ENCODE measurements at regions not wholly inside any gene's neighbourhood (a gene's known extent, or its start where the extent isn't known, plus 50 kb on each side); places are given as distances from the start of the nearest gene placed in this dataset.
"Not testable (repeated sequence)": the region's sequence is repeated elsewhere in the genome, so short reads cannot be mapped to it uniquely, and the experiment has no call there.

DNA sequence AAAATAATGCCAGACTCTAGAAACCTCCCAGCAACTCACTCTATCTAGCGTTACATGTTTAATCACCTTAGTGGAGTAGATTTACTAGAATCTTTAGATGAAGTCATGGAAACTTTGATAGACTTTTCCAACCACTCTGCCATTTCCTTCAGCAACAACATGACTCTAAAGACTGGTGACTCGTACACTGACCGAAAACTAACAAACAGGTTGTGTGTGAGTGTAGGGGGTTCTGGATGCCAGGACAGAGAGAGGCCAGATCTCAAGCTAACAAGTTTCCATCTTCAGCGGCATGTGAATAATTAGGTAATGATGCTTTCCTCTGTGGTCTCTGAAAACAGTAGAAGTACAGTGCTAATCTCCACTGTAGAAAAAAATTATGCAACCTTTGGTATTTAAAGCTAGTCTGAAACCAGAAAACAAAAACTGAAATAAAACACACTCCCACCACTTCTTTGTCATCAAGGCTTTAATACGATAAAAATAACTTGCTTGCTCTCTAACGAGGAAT lies 286.4 kb downstream of the PRDM5 start:
- DNase-seq: no peak

DNA sequence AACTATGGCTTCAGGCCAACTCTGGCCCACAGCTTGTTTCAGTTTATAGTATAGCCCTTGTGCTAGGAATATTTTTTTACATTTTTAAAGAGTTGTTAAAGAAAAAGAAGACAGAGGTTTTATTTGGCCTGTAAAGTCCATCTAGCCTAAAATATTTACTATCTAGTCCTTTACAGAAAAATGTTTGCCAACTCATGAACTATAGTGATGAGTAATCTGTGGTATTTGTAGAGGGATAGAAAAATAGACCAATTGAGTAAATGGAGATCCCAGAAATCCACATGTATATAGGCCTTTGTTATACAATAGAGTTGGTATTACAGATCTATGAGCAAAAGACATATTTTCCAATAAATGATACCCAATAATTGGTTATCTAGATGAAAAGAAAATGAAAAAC lies 288.7 kb downstream of the PRDM5 start:
- no peak for DNase-seq

DNA sequence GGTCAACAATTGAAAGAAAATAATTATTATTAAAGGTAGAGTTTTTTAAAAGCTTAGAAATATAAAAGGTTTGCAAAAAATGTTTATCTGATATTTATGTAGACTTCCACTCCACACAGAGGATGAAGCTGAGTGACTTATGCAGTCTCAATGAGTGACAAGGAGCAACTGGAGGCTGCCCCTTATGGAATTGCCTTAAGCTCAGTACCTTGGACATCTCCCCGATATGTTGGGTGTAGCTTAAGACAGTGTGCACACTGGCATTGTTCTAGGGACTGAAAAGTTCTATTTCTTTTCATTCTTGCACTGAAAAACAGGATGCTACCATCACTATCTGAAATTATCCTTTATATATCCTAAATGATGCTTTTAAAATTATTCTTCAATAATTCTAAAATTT lies 292.1 kb downstream of the PRDM5 start:
- no peak for DNase-seq

DNA sequence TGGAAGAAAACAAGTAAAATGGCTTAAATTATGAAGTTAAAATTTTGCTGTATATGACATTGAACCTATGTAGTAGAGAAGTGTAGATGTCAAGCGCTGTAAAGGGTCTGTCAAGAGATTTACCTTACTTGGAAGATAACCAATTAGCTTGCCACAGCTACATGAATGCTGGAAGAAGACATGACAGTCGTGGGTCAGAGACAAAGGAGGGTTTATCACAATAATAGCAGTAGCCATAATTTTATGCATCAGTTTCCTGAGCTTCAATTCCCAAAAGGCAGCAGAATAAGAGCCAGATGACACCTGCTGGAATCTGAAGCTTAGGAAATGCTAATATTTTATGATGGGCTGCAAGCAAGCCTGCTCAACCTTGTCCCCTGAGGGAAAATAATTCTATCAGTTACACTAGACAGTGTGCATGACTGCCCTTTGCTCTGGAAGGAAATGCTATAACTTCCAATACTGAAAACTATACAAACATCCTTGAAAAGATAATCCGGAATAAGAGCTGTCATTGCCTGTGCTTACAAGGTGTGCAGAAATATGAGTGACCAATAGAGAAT lies 292.9 kb downstream of the PRDM5 start:
- DNase-seq: no peak

DNA sequence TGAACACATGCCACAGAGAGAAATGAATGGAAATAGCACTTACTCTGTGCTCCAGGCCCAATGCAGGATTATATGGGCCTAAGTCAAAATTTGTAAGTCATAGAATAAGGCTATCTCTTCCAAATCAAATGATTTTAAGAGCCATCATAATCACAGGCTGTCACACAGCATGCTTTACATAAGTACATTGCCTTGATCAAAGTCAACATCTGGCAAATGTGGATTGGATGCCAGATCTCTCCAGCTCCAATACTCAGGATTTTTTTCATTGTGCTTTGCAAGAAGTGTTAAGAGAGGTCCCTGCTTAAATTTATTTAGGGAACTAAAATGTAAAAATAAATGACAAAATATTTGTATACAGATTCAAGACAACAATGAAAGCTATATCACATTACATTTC lies 299.9 kb downstream of the PRDM5 start:
- no peak for DNase-seq

DNA sequence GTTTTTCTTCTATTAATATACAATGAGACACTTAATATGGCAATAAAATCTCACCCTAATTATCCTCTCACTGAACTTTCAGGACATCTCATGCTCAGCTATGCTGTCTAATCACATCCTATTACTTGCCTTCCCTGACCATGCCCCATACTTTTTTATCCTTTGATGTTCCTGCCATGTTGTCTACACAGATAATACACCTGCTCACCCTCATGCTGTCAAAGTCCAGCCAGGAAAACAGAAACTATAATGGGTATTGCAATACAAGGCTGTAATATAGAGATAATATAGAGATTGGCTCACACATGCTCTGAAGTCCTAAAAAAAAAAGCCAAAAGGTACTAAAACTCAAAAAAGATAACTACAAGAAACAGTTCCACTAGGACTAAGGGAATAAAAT lies 305.4 kb downstream of the PRDM5 start:
- DNase-seq: no peak

DNA sequence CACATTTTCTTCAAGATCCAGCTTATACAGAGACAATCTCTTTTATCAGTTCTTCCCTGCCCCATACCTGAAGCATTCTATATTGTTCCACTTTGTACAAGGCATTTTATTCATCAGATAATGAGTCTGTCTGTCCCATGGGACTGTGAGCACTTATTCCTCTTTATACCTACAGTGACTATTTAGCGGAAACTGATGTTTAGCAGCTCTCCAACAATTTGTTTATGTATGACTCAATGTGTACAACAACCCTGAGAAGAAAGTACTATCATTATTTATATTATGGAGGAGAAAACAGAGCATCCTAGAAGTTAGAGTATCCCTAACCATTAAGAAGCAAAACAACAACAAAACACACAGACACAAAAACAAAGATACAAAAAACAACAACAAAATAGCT lies 306.5 kb downstream of the PRDM5 start:
- no peak for DNase-seq

DNA sequence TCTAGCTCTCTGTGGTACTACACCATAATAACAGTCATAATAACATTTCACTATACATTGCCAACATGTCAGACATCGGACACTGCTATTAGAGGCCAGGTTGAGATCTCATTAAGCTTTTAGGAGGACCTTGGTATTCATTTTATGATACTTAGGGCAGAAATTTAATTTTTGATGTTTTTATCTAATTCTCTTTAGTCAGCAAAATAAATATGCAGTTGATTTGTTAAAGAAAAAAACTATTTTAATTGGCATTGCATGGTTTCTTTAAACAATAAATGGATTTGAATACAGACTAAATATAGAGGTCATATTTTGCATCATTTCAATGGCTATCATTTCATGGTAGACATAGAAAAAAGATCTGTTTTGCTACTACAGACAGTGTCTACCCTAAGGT lies 308.7 kb downstream of the PRDM5 start:
- DNase-seq: no peak

DNA sequence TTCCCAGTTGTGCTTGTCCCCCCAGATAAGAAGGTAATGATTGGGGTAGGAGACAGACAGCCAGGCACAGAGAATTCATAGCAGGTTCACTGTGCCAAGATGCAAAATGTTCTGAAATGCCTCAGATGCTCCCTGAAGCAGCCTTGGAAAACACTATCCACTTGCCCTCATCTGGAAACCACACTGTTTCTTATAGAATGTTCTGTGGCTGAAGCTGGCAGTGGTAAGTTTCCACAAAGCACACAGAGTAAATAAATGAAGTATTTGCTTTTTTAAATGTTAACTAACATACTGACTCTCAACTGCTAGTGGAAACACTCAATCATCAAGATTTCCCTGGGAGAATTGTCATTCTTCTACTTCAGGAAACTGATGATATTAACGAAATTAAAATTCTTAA lies 311.4 kb downstream of the PRDM5 start:
- DNase-seq: no peak

DNA sequence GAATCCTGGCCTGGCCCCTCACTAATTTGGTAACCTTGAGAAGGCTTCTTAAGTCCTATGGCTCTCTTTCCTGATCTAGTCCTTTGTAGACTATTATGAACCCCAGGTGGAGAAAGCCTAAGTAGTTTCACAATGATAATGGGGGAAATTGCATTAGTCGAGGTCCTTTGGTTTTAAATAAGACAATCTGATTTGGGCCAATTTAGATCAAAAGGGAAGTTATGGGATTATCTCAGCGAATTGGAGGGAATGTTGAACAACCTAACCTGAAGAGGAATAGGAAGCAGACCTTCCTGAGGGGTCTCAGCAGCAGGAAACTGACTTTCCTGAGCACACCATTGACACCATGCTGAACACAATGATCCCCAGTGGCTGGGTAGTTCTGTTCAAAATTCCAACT lies 331.5 kb downstream of the PRDM5 start:
- no peak for DNase-seq

DNA sequence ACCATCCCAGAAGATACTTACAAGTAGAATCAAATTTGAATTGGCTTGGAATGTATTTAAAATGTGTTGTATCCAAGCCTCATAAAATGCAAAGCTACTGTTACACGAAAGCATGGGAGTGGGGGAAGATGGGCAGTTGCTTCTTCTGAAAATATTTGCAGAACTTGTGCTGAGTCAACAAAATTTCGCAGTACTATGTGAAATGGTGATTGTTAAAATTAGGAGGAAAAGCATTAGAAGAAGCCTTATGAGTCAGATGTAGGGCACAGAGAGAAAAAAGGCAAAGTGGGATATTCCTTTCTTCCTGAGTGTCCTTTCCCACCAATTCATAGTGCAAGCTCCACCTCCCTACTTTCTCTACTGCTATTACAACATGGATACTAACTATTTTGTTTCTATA lies 332.7 kb downstream of the PRDM5 start:
- no peak for DNase-seq

DNA sequence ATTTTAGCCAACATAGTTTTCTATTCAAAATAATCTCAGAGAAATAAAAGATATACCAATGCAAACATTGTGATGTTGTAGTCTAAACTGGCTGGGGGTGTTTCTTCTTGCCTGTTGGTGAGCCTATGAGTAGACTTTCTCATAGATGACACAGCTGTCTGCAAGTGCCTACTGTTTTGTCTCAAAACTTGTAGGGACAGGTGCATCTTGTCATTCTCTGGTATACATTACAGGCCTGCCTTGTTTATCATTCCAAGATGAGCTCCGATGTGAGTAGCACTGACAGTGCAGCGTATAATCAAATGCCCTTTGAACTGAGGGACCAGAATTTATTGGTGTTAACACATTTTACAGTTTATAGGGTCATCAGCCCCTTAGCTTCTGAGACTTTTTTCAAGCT lies 353.8 kb downstream of the PRDM5 start:
- no peak for DNase-seq

DNA sequence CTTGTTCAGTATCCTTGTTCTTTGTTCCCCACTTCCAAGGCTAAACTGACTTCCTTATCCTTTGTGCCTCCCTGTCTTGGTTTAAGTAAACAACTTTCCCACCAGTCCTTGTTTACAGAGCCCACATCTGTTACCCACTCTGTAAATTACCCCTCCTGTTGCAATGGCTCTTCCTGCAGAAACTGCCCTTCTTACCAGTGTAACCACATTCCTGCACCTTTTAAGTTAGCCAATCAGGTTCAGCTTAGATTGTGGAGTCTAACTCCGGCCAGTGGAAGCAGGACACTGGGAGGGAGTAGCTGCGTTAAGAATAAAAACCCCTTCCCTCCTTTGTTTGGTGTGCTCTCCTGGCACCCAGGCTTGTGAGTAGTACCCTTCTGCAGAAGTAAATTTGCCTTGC lies 360.9 kb downstream of the PRDM5 start:
- DNase-seq: no peak

DNA sequence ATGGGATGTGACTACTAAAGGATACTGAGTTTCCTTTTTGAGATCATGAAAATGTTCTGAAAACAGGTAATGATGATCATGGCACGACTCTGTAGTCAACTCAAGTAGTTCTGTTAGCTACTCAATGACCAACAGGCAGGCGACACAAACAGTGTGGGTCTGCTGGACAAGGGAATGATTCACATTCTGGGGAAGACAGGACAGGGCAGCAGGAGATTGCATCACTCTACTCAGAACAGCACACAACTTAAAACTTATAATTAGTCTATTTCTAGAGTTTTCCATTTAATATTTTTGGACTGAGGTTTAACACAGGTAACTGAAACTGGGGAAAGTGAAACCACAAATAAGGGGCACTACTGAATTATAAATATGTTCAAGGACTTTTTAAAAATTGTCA lies 365.2 kb downstream of the PRDM5 start:
- DNase-seq: no peak

DNA sequence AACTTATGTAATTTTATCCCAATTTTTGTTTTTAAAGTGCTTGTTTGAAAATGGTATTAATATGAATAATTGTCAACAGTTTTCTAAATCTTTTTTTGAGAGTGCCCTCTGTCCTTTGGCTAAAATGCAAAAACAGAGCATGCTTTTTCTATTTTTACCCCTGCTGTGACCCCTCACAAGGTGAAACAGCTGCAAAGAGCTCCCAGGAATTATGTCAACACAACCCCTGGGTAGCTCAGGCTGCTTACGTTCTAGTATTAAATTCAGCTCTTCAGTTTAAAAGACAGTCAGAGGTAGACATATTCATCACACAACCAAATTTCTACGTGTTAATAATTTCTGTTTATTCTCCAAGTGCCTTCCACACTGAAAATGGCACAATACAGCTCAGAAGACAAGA lies 367.5 kb downstream of the PRDM5 start:
- no peak for DNase-seq

DNA sequence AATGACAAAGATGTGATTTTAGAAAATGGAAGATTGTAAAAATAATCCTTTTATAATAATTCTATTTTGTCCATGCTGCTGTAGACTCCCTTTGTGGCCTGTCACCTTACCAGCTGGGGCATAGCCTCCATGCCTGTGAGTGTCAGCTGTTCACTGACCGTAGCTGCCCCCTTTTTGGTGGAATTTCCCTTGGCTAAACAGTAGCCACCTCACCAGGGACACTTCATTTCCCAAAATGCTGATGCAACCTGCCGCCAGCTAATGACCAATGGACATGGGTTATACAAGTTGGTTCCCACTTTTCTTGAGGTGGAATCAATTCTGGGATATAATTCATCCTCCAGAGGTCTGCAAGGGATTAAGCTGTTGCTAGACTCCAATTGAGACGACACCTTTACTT lies 368.4 kb downstream of the PRDM5 start:
- no peak for DNase-seq

DNA sequence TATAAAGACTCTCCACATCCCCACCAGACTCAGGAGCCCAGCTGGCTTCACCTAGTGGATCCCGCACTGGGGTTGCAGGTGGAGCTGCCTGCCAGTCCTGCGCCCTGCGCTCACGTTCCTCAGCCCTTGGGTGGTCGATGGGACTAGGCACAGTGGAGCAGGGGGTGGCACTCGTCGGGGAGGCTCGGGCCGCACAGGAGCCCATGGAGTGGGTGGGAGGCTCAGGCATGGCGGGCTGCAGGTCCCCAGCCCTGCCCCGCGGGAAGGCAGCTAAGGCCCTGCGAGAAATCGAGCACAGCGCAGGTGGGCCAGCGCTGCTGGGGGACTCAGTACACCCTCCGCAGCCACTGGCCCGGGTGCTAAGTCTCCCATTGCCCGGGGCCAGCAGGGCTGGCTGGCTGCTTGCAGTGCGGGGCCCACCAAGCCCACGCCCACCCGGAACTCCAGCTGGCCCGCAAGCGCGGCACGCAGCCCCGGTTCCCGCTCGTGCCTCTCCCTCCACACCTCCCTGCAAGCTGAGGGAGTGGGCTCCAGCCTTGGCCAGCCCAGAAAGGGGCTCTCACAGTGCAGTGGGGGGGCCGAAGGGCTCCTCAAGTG lies 371.8 kb downstream of the PRDM5 start:
- not testable (repeated sequence) for DNase-seq

DNA sequence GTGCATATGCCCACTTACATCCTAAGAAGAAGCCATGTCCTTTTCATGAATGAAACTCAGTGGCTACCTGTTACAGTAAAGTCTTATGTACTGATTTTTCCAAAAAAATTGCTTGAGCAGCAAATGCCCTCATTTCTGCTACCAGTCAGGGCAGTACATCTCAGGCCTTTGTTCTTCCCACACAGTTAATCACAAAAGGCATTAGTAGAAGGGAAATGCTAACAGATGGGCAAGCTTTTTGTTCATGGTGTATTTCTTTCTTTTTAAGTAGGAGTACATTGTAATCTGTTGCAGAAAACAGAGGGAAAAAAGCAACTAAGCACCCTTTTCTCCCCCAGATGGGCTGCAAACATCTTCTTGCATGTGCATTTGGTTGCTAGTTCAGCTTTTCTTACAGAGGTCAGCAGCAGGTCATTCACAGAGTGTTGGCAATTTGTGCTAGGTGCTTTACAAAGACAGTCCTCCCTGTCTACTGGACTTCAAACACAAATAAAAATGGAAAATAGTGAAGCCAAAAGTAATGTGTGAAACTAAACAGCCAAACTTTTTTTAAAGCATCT lies 373.4 kb downstream of the PRDM5 start:
- no peak for DNase-seq

DNA sequence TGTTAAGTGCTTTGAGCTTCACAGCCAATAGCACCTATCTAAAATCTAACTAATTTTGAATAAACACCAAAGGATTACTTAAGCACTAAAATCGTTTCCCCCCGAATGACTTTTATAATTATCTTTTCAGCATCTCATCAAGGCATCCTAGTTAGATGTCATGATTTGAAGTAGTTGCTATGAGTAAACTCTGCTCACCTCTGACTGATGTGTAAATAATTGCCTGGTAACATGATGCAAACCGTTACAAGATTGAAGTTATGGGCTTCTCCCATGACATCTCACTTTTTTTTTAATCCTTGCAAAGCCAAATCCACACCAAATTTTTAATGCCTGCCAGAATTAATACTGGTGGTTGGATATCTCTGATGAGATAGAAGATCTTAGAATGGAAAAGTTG lies 377.1 kb downstream of the PRDM5 start:
- no peak for DNase-seq

DNA sequence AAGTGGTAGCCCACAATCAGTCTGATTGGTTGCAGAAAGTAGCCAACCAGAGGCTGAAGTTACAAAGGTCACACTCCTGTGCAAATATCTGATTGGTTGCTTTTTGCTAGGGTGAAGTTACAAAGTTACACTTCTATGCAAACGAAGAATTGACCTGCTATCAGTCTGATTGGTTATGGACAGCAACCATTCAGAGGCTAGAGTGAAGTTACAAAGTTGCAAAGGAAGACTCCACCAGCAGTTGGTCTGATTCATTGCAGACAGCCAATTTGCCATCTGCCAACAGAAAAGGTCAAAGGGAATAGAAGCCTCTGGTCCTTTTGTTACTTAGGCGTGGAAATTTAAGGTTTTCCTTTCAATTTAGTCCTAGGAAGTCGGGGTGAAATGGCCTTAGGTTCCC lies 377.7 kb downstream of the PRDM5 start:
- DNase-seq: no peak

DNA sequence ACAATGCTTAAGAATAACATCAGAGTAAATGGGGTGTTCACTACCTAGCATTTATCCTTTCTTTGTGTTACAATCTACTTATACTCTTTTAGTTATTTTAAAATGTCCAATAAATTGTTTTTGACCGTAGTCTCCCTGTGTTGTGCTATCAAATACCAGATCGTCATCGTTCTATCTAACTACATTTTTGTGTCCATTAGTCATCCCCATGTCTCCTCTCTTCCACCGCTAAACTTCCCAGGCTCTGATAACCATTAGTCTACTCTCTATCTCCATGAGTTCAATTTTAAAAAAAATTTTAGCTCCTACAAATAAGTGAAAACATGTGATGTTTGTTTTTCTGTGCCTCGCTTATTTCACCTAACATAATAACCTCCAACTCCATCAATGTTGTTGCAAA lies 381.9 kb downstream of the PRDM5 start:
- no peak for DNase-seq

DNA sequence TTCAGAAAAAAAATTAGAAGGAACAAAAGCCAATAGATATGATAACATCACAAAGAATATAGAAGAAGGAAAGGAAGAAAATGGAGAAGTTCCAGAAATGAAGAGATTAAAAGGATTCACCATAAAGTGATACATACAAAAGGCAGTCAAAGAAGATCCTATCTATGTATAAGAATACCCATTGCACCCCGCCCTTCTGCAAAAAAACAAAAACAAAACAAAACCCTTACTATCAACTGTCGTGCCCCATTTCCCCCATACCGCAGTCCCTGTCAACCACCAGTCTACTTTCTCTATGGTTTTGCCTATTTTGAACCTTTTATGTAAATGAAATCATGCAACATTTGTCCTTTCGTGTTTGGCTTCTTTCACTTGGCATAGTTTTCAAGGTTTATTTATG lies 385.6 kb downstream of the PRDM5 start:
- no peak for DNase-seq

DNA sequence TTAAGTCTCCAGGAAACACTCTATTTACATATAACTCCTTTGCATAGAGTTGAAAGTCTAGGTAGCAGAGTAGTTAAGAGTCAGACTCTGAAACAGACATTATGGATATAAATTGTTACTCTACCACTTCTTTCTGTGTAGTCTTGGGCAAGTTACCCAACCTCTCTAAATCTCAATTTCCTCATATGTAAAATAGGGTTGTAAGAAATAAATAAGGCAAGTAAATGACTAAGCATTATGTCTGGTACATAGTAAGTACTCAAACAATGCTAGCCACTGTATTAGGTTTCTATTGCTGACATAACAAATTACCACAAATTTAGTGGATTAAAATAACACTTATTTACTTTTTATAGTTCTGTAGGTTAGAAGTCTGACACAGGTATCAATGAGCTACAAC lies 394.1 kb downstream of the PRDM5 start:
- DNase-seq: no peak

DNA sequence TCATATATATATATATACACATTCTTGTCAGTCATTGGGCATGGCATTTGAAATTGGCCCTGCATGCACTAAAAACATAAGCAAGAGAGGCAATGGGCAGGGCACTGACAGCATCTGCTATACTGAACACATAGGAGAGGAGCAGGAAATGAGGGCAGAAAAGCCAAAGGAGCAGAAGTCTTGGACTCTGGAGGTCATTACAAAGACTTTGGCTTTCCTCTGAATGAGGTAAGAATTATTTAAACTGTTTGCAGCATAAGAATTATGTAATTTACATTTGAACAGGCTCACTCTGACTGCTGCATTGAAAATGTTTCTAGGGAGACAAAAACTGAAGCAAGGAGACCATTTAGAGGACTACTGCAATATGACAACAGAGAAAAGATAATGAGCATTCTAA lies 396.5 kb downstream of the PRDM5 start:
- DNase-seq: no peak

DNA sequence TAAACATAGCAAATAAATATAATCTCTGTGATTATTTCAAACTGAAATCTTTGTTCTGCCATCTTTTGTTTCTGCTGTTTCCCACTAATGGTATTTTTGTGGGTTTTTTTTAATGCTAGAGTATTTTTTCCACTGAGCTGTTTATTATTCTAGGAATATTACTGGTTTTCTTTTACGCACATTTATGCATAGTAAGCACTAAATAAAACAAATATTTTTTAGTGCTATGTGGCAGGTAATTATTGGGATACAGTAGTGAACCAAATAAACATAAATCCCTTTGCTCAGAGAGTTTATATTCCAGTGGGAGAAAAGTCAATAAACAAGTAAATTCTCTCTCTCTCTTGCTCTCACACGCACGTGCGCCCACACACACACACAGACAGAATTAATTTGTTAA lies 397.4 kb downstream of the PRDM5 start:
- DNase-seq: no peak

Data from GOT3 (cell line).